PC-9 (cell line): ENCODE measurements at regions not wholly inside any gene's neighbourhood (a gene's known extent, or its start where the extent isn't known, plus 50 kb on each side); places are given as distances from the start of the nearest gene placed in this dataset.

Experiments used
- EZH2 ChIP-seq: fragments of 200-600 bp; sonication (generic); IDR thresholded peaks from 2 replicates; pipeline ENCODE4 v1.8.0; 2017; ENCODE audit warnings: antibody characterized with exemption, low read depth
- TF ChIP-seq, protein P1 (sequence below): fragments of 200-600 bp; sonication (generic); conservative IDR thresholded peaks from 2 replicates; pipeline ENCODE4 v1.6.1; 2017; ENCODE audit warnings: mixed run types, antibody characterized with exemption, mild to moderate bottlenecking, moderate library complexity

- TF ChIP-seq, protein P1, sequence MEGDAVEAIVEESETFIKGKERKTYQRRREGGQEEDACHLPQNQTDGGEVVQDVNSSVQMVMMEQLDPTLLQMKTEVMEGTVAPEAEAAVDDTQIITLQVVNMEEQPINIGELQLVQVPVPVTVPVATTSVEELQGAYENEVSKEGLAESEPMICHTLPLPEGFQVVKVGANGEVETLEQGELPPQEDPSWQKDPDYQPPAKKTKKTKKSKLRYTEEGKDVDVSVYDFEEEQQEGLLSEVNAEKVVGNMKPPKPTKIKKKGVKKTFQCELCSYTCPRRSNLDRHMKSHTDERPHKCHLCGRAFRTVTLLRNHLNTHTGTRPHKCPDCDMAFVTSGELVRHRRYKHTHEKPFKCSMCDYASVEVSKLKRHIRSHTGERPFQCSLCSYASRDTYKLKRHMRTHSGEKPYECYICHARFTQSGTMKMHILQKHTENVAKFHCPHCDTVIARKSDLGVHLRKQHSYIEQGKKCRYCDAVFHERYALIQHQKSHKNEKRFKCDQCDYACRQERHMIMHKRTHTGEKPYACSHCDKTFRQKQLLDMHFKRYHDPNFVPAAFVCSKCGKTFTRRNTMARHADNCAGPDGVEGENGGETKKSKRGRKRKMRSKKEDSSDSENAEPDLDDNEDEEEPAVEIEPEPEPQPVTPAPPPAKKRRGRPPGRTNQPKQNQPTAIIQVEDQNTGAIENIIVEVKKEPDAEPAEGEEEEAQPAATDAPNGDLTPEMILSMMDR = no peak
- TF ChIP-seq EZH2 = no peak
Measured at GRCh38 chr11:15727520-15727914, 612.8 kb downstream of the INSC start.
